ENCODE measurements at regions not wholly inside any gene's neighbourhood (a gene's known extent, or its start where the extent isn't known, plus 50 kb on each side); places are given as distances from the start of the nearest gene placed in this dataset.

GRCh38 chr4:84089652-84090437 lies 409.2 kb downstream of the NKX6-1 start:
- TF ChIP-seq CTCF (IDR thresholded peaks at IDR 0.05) = no peak

GRCh38 chr4:84085986-84086385 lies 413.1 kb downstream of the NKX6-1 start:
- Mint-ChIP-seq H3K4me3 (no peak overlapping the region), H3K36me3 (ENCODE audit: low read depth) (no peaks in the 10 kb centered on the region), H3K27me3 (ENCODE audit: low read depth, poor library complexity) (peaks cover 21% of the 10 kb centered on the region), H3K27ac (no peak overlapping the region), H3K9me3 (peaks cover 3% of the 10 kb centered on the region), H3K4me1 (no peaks in the 10 kb centered on the region)
- no peak for TF ChIP-seq CTCF (IDR thresholded peaks at IDR 0.05)
- DNase-seq = no peak

More at GRCh38 chr4:84089652-84090437, 409.2 kb downstream of the NKX6-1 start:
- H3K9me3 Mint-ChIP-seq = no peaks in the 10 kb centered on the region
- H3K27me3 Mint-ChIP-seq (ENCODE audit: low read depth, poor library complexity) = peaks cover 11% of the 10 kb centered on the region
- H3K4me1 Mint-ChIP-seq = no peaks in the 10 kb centered on the region
- no peak overlapping the region for H3K27ac Mint-ChIP-seq
- H3K4me3 Mint-ChIP-seq = no peak overlapping the region
- no peak for DNase-seq
- H3K36me3 Mint-ChIP-seq (ENCODE audit: low read depth) = no peaks in the 10 kb centered on the region

GRCh38 chr4:84070289-84070688 lies 428.8 kb downstream of the NKX6-1 start:
- Mint-ChIP-seq H3K9me3 (peaks cover 4% of the 10 kb centered on the region), H3K4me1 (peaks cover 20% of the 10 kb centered on the region), H3K27me3 (ENCODE audit: low read depth, poor library complexity) (peaks cover 30% of the 10 kb centered on the region), H3K4me3 (no peak overlapping the region), H3K27ac (no peak overlapping the region), H3K36me3 (ENCODE audit: low read depth) (no peaks in the 10 kb centered on the region)
- peak; percentile 29 for DNase-seq
- TF ChIP-seq CTCF (IDR thresholded peaks at IDR 0.05) = no peak

- Mint-ChIP-seq H3K4me3 (no peak overlapping the region), H3K27me3 (ENCODE audit: low read depth, poor library complexity) (peaks cover 36% of the 10 kb centered on the region), H3K36me3 (ENCODE audit: low read depth) (no peaks in the 10 kb centered on the region), H3K27ac (no peak overlapping the region), H3K9me3 (no peaks in the 10 kb centered on the region), H3K4me1 (no peaks in the 10 kb centered on the region)
- DNase-seq = no peak
- TF ChIP-seq CTCF (IDR thresholded peaks at IDR 0.05) = no peak
Measured at GRCh38 chr4:84063619-84064018, 435.5 kb downstream of the NKX6-1 start.

GRCh38 chr4:84058201-84058600 lies 440.9 kb downstream of the NKX6-1 start:
- H3K4me3 Mint-ChIP-seq = no peak overlapping the region
- H3K36me3 Mint-ChIP-seq (ENCODE audit: low read depth) = no peaks in the 10 kb centered on the region
- peaks cover 24% of the 10 kb centered on the region for H3K27me3 Mint-ChIP-seq (ENCODE audit: low read depth, poor library complexity)
- TF ChIP-seq CTCF (IDR thresholded peaks at IDR 0.05) = no peak
- no peak for DNase-seq
- no peaks in the 10 kb centered on the region for H3K9me3 Mint-ChIP-seq
- no peak overlapping the region for H3K27ac Mint-ChIP-seq
- H3K4me1 Mint-ChIP-seq = no peaks in the 10 kb centered on the region

GRCh38 chr4:84051639-84052038 lies 447.5 kb downstream of the NKX6-1 start:
- DNase-seq = no peak
- Mint-ChIP-seq H3K27ac (no peak overlapping the region), H3K4me1 (peaks cover 28% of the 10 kb centered on the region), H3K36me3 (ENCODE audit: low read depth) (no peaks in the 10 kb centered on the region), H3K27me3 (ENCODE audit: low read depth, poor library complexity) (peaks cover 30% of the 10 kb centered on the region), H3K9me3 (no peaks in the 10 kb centered on the region), H3K4me3 (no peak overlapping the region)
- no peak for TF ChIP-seq CTCF (IDR thresholded peaks at IDR 0.05)
